Parathyroid adenoma (tissue), 2 donors: ENCODE measurements at regions not wholly inside any gene's neighbourhood (a gene's known extent, or its start where the extent isn't known, plus 50 kb on each side); places are given as distances from the start of the nearest gene placed in this dataset.

Source experiments
- H2AFZ ChIP-seq: fragments of 300-600 bp; sonication (generic); one replicate; pipeline ENCODE4 v1.7.0; 2017; ENCODE audit warnings: antibody characterized with exemption, mild to moderate bottlenecking
- H3K27ac ChIP-seq: fragments of 300-600 bp; sonication (generic); one replicate; pipeline ENCODE4 v1.7.0; 2017
- H3K27me3 ChIP-seq: fragments of 300-600 bp; sonication (generic); one replicate; pipeline ENCODE4 v1.7.0; 2017; ENCODE audit warnings: low read length; ENCODE audit not compliant: control insufficient read depth, insufficient read depth
- H3K36me3 ChIP-seq: fragments of 300-600 bp; sonication (generic); one replicate; pipeline ENCODE4 v1.7.0; 2017; ENCODE audit warnings: low read length; ENCODE audit not compliant: control insufficient read depth, insufficient read depth
- H3K4me1 ChIP-seq: fragments of 300-600 bp; sonication (generic); one replicate; pipeline ENCODE4 v1.7.0; 2017; ENCODE audit warnings: control low read depth
- H3K4me2 ChIP-seq: fragments of 300-600 bp; sonication (generic); one replicate; pipeline ENCODE4 v1.7.0; 2017; ENCODE audit warnings: low read length
- H3K4me3 ChIP-seq: fragments of 300-600 bp; sonication (generic); one replicate; pipeline ENCODE4 v1.7.0; 2017; ENCODE audit warnings: low read depth, low read length
- H3K79me2 ChIP-seq: fragments of 300-600 bp; sonication (generic); one replicate; pipeline ENCODE4 v1.7.0; 2017; ENCODE audit warnings: control low read depth
- H3K9ac ChIP-seq: fragments of 300-600 bp; sonication (generic); one replicate; pipeline ENCODE4 v1.7.0; 2017; ENCODE audit warnings: mild to moderate bottlenecking
- H3K9me3 ChIP-seq: fragments of 300-600 bp; sonication (generic); one replicate; pipeline ENCODE4 v1.7.0; 2017; ENCODE audit warnings: low read length; ENCODE audit not compliant: control insufficient read depth
- TF ChIP-seq, protein P1 (sequence below): fragments of 300-600 bp; sonication (generic); IDR thresholded peaks from one replicate; pipeline ENCODE4 v1.7.0; 2017; ENCODE audit warnings: antibody characterized with exemption, mild to moderate bottlenecking
- donor health status: primary hyperparathyroidism.

DNA sequence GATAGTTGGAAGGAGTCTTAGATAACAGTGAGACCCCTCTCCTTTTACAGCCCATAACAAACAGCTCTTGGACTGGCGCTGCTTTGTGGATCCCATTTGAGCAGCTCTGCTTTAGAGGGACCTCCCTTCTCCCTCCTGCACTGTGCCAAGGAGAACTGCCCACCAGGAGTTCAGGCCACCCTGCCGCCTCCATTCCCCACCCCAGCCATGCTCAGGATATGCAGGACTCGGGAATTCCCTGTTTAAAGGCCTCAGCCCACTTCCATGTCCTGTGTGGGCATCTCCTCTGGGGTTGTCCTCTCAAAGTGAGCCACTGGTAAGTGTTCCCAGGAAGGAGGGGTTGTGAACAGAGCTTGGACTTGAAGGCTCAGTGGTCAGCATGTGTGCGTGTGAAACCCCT is 78.9 kb upstream of the ADRA1D start:
- Histone ChIP-seq H3K4me3 (no peak overlapping the region), H2AFZ (no peak overlapping the region), H3K27me3 (no peaks in the 10 kb centered on the region), H3K36me3 (no peaks in the 10 kb centered on the region), H3K27ac (no peak overlapping the region), H3K79me2 (no peaks in the 10 kb centered on the region), H3K4me2 (no peak overlapping the region), H3K9me3 (no peaks in the 10 kb centered on the region), H3K9ac (no peak overlapping the region), H3K4me1 (no peaks in the 10 kb centered on the region)
- TF ChIP-seq, protein P1, sequence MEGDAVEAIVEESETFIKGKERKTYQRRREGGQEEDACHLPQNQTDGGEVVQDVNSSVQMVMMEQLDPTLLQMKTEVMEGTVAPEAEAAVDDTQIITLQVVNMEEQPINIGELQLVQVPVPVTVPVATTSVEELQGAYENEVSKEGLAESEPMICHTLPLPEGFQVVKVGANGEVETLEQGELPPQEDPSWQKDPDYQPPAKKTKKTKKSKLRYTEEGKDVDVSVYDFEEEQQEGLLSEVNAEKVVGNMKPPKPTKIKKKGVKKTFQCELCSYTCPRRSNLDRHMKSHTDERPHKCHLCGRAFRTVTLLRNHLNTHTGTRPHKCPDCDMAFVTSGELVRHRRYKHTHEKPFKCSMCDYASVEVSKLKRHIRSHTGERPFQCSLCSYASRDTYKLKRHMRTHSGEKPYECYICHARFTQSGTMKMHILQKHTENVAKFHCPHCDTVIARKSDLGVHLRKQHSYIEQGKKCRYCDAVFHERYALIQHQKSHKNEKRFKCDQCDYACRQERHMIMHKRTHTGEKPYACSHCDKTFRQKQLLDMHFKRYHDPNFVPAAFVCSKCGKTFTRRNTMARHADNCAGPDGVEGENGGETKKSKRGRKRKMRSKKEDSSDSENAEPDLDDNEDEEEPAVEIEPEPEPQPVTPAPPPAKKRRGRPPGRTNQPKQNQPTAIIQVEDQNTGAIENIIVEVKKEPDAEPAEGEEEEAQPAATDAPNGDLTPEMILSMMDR, result no peak

DNA sequence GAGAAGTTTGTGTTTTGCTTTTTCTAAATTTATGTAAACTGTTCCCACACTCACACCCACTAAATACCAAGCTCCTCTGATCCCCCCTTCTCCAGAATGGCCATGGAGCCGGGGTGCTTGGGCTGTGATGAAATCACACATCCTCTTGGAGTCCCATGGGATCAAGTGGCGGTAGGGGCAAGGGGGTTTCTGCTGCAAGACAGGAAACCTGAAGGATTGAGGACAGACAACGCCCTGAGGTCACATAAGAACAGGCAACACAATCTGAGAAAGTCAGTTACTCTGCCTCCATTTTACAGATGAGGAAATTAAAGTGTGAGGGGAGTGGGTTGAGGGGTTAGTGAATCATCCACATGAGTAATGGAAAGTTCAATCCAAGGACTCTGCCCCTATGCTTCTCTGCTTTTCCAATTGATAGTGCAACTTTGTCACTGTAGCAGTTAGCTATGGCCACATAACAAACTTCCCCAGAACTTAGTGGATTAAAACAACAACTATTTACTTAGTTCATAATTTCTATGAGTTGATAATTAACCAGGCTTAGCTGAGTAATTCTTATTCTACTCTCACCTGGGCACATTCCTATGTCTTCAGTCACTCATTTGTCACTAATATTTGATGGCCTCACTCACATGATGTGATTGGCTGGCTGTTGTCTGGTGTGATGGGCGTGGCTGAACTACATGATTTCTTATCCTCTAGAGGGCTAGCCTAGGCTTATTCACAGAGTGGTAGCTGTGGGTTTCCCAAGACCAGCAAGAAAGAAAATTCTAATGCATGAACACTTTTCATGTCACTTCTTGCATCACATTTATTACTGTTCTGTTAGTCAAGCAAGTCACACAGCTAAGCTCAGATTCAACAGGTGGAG is 77.3 kb upstream of the ADRA1D start:
- no peak overlapping the region for H3K27ac ChIP-seq

DNA sequence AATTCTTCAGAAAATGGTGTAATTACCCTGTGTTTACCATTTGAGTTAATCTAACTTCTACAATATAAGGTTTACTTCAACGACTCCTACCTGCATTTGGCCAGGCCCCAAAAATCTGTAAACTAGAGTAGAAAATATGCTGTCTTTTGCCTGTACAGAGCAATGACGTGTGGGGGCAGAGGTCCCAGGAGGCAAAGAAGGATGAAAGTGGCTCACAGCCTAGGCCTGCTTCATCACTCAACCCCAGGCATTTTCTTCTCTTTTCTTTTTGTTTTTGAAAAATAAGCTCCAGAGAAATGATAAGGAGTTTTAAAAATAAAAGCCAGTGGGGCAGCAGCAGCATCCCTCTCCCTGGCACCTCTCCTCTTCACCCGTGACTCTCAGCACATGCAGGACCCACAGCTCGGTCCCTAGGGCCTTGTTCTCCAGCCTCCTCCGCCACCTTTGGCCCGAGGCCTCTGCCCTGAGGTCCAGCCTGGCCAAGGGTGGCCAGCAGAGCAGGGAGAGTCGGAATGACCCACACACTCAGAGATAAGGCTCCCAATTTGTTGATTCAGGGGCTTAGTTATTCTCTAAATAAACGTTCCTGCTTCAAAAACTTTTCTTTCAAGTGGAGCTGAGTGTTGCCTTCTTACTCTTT is 76.6 kb upstream of the ADRA1D start:
- no peaks in the 10 kb centered on the region for H3K9me3 ChIP-seq
- TF ChIP-seq, protein P1, result no peak
- H2AFZ ChIP-seq, result no peak overlapping the region
- no peak overlapping the region for H3K27ac ChIP-seq
- H3K4me1 ChIP-seq, result no peaks in the 10 kb centered on the region
- no peak overlapping the region for H3K4me3 ChIP-seq
- H3K9ac ChIP-seq, result no peak overlapping the region
- H3K36me3 ChIP-seq, result no peaks in the 10 kb centered on the region
- H3K4me2 ChIP-seq, result no peak overlapping the region
- H3K79me2 ChIP-seq, result no peaks in the 10 kb centered on the region
- H3K27me3 ChIP-seq, result no peaks in the 10 kb centered on the region

More for the DNA sequence above, 77.3 kb upstream of the ADRA1D start:
- Histone ChIP-seq H3K9me3 (no peaks in the 10 kb centered on the region), H3K4me3 (no peak overlapping the region), H3K79me2 (no peaks in the 10 kb centered on the region), H3K27me3 (no peaks in the 10 kb centered on the region), H3K4me1 (no peaks in the 10 kb centered on the region), H3K4me2 (no peak overlapping the region), H2AFZ (no peak overlapping the region), H3K36me3 (no peaks in the 10 kb centered on the region), H3K9ac (no peak overlapping the region)
- TF ChIP-seq, protein P1, result no peak

DNA sequence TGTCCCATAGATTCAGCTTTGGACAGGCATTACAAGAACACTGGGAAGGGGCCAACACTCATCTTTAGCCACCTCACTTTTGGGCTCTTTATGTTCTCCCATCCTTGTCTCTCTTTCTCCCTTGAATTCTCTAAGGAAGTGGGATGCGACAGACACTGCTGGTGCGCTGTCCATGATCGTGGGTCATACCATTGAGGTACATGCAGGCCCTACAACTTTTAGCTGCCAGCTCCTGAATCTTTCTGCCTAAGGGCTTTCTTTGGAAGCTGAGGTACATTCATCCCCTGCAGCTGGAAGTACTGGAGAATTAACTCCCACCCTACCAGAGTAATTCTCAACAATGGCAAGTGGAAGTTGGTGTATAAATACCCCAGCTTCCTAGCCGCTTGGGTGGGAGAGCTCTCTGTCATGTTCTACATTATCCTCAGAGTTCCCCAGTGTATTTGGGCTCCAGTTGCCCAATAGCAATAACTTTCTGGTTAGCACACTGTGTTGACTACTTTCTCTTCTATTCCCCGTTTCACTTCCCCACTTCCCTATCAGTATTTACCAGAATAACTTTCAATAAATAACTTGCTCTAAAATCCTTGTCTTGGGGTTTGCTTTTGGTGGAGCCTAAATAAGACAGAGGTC is 75.6 kb upstream of the ADRA1D start:
- Histone ChIP-seq H3K27me3 (no peaks in the 10 kb centered on the region), H3K4me1 (no peaks in the 10 kb centered on the region), H3K4me3 (no peak overlapping the region), H3K9me3 (no peaks in the 10 kb centered on the region), H3K9ac (no peak overlapping the region), H3K4me2 (no peak overlapping the region), H2AFZ (no peak overlapping the region), H3K36me3 (no peaks in the 10 kb centered on the region), H3K79me2 (no peaks in the 10 kb centered on the region), H3K27ac (no peak overlapping the region)
- TF ChIP-seq, protein P1, result no peak
